H1 (cell line): ENCODE measurements at regions not wholly inside any gene's neighbourhood (a gene's known extent, or its start where the extent isn't known, plus 50 kb on each side); places are given as distances from the start of the nearest gene placed in this dataset.

Experiments
- CHD1 ChIP-seq: IDR thresholded peaks from 2 replicates; pipeline ENCODE4 v1.6.1; 2012; ENCODE audit warnings: low read depth, low read length, improper control_type of control experiment
- GTF2F1 ChIP-seq: IDR thresholded peaks from 2 replicates; pipeline ENCODE4 v1.6.1; 2012; ENCODE audit warnings: low read depth, low read length, improper control_type of control experiment, borderline replicate concordance
- KDM5A ChIP-seq: fragments of 200-600 bp; IDR thresholded peaks from 2 replicates; pipeline ENCODE4 v1.7.1; 2012; ENCODE audit warnings: mild to moderate bottlenecking, low read length, inconsistent platforms, mixed read lengths
- NRF1 ChIP-seq: IDR thresholded peaks from 2 replicates; pipeline ENCODE4 v1.6.1; 2011; ENCODE audit warnings: mild to moderate bottlenecking, low read depth, low read length, improper control_type of control experiment
- POLR2AphosphoS5 ChIP-seq: IDR thresholded peaks from 2 replicates; pipeline ENCODE4 v1.6.1; 2011; ENCODE audit warnings: low read depth, low read length
- RAD21 ChIP-seq, 2 experiments: IDR thresholded peaks in 1 of 2; conservative IDR thresholded peaks in 1 of 2; 2 replicates each; pipeline ENCODE4 v1.6.1; 2011; ENCODE audit warnings: low read depth in 2 of 2, low read length in 2 of 2, improper control_type of control experiment in 1 of 2, inconsistent platforms in 1 of 2, mild to moderate bottlenecking in 1 of 2, moderate library complexity in 1 of 2
- SIRT6 ChIP-seq: IDR thresholded peaks from one replicate; pipeline ENCODE4 v1.7.1; 2012; ENCODE audit warnings: low read length, inconsistent platforms
- SIX5 ChIP-seq: IDR thresholded peaks from 2 replicates; pipeline ENCODE4 v1.6.1; 2011; ENCODE audit warnings: mild to moderate bottlenecking, low read depth, low read length
- SP1 ChIP-seq: IDR thresholded peaks from 2 replicates; pipeline ENCODE4 v1.6.1; 2011; ENCODE audit warnings: low read depth, low read length
- TBP ChIP-seq: IDR thresholded peaks from 2 replicates; pipeline ENCODE4 v1.6.1; 2011; ENCODE audit warnings: low read depth, low read length, improper control_type of control experiment
- TCF12 ChIP-seq: IDR thresholded peaks from 2 replicates; pipeline ENCODE4 v1.6.1; 2011; ENCODE audit warnings: low read depth, mild to moderate bottlenecking, low read length

DNA sequence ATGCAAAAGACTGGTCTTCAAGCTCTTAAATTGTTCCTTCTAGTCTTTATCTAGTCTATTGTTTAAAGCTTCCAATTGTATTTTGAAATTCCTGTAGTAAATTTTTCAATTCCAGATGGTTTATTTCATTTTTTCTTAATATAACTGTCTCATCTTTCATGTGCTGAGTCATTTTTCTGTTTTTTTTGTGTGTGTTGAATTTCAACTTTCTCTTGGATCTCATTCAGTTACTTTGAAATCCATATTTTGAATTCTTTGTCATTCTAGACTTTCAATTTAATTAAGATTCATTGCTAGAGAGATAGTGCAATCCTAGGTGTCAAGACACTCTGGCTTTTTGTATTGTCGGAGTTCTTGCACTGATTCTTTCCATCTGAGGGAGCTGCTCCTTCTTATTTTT lies 128.0 kb upstream of the PRKG2 start (continued):
- no peak for TF ChIP-seq TBP
- TF ChIP-seq POLR2AphosphoS5, result no peak
- no peak for TF ChIP-seq KDM5A
- no peak for TF ChIP-seq CHD1
- TF ChIP-seq TCF12, result no peak
- TF ChIP-seq GTF2F1, result no peak
- TF ChIP-seq NRF1, result no peak
- TF ChIP-seq SIX5, result no peak
- no peak for TF ChIP-seq SP1
- TF ChIP-seq RAD21 (IDR thresholded peaks at IDR 0.05 in 1 of 2, conservative IDR thresholded peaks at IDR 0.05 in 1 of 2; ENCODE audit: low read depth in 2 of 2, low read length in 2 of 2), result no peak
- TF ChIP-seq SIRT6, result no peak
- TF ChIP-seq, all 59 proteins: peak for 0
